WTC11 (cell line): ENCODE measurements at regions not wholly inside any gene's neighbourhood (a gene's known extent, or its start where the extent isn't known, plus 50 kb on each side); places are given as distances from the start of the nearest gene placed in this dataset.

Experiments used
- ATAC-seq: fragments of 200-7000 bp; cut with Tn5 transposase; 2 replicates; pipeline ENCODE4 v1.10.0; 2021; ENCODE audit warnings: mild to moderate bottlenecking, moderate library complexity
- CTCF ChIA-PET: fragments of 300-600 bp; sonication (Branson Sonifier 250); formaldehyde crosslinking; loops from one replicate; lab custom pipeline; 2021; ENCODE audit warnings: antibody characterized with exemption; lab: Charles Lee
- POLR2A ChIA-PET: fragments of 350-600 bp; sonication (Branson Sonifier 250); formaldehyde crosslinking; loops from one replicate; lab custom pipeline; 2021; ENCODE audit warnings: antibody characterized with exemption; lab: Charles Lee
- DNase-seq: peaks from one replicate; pipeline ENCODE4 v3.0.0; 2021; ENCODE audit warnings: low spot score
- H3K27ac Mint-ChIP-seq: 2 replicates; pipeline ENCODE4 v1.8.0; 2021; ENCODE audit warnings: mixed read lengths
- H3K27me3 Mint-ChIP-seq: 2 replicates; pipeline ENCODE4 v1.8.0; 2021; ENCODE audit warnings: low read depth, mild to moderate bottlenecking, moderate library complexity, mixed read lengths
- H3K36me3 Mint-ChIP-seq: 2 replicates; pipeline ENCODE4 v1.8.0; 2021; ENCODE audit warnings: mixed read lengths
- H3K4me1 Mint-ChIP-seq: 2 replicates; pipeline ENCODE4 v1.8.0; 2022; ENCODE audit warnings: mixed read lengths
- H3K4me3 Mint-ChIP-seq: 2 replicates; pipeline ENCODE4 v1.8.0; 2021; ENCODE audit warnings: mild to moderate bottlenecking, moderate library complexity, mixed read lengths
- H3K9me3 Mint-ChIP-seq: 2 replicates; pipeline ENCODE4 v1.8.0; 2021; ENCODE audit warnings: mixed read lengths
- CBFB ChIP-seq: sonication (generic); formaldehyde crosslinking; IDR thresholded peaks from 2 replicates; pipeline ENCODE4 v1.8.1; 2022; ENCODE audit warnings: mild to moderate bottlenecking, low read depth, missing genetic modification reagents
- CREB1 ChIP-seq: sonication (generic); formaldehyde crosslinking; IDR thresholded peaks from 2 replicates; pipeline ENCODE4 v1.8.0; 2023; ENCODE audit warnings: mild to moderate bottlenecking, missing genetic modification reagents
- ETV6 ChIP-seq: sonication (generic); formaldehyde crosslinking; IDR thresholded peaks from 2 replicates; pipeline ENCODE4 v1.8.1; 2022; ENCODE audit warnings: mild to moderate bottlenecking, missing genetic modification reagents
- FOXJ3 ChIP-seq: sonication (generic); formaldehyde crosslinking; IDR thresholded peaks from 2 replicates; pipeline ENCODE4 v1.9.0; 2021; ENCODE audit warnings: missing genetic modification reagents, mild to moderate bottlenecking, borderline replicate concordance
- FOXP1 ChIP-seq: sonication (generic); formaldehyde crosslinking; IDR thresholded peaks from 2 replicates; pipeline ENCODE4 v1.8.0; 2022; ENCODE audit warnings: missing genetic modification reagents, mild to moderate bottlenecking, moderate library complexity, borderline replicate concordance
- JAZF1 ChIP-seq: fragments of 250-450 bp; sonication (Bioruptor Pico); IDR thresholded peaks from 2 replicates; pipeline ENCODE4 v1.9.0; 2021; ENCODE audit warnings: moderate library complexity, mild to moderate bottlenecking, inconsistent platforms
- MXD4 ChIP-seq: fragments of 250-450 bp; sonication (Bioruptor Pico); IDR thresholded peaks from 2 replicates; pipeline ENCODE4 v1.8.0; 2021; ENCODE audit warnings: mild to moderate bottlenecking, moderate library complexity, borderline replicate concordance
- NFE2L1 ChIP-seq: sonication (generic); formaldehyde crosslinking; IDR thresholded peaks from 2 replicates; pipeline ENCODE4 v1.8.1; 2023; ENCODE audit warnings: missing genetic modification reagents
- NR1H2 ChIP-seq: sonication (generic); formaldehyde crosslinking; IDR thresholded peaks from 2 replicates; pipeline ENCODE4 v1.9.0; 2021; ENCODE audit warnings: mild to moderate bottlenecking, moderate library complexity, missing genetic modification reagents
- NR2C2 ChIP-seq: sonication (generic); formaldehyde crosslinking; IDR thresholded peaks from 2 replicates; pipeline ENCODE4 v1.8.0; 2022; ENCODE audit warnings: mild to moderate bottlenecking, missing genetic modification reagents
- OVOL2 ChIP-seq: fragments of 250-450 bp; sonication (Bioruptor Pico); IDR thresholded peaks from 2 replicates; pipeline ENCODE4 v1.9.0; 2021; ENCODE audit warnings: mild to moderate bottlenecking, borderline replicate concordance
- RELA ChIP-seq: sonication (generic); formaldehyde crosslinking; IDR thresholded peaks from 2 replicates; pipeline ENCODE4 v1.8.1; 2022; ENCODE audit warnings: missing genetic modification reagents, mild to moderate bottlenecking, borderline replicate concordance
- SMAD4 ChIP-seq: sonication (generic); formaldehyde crosslinking; IDR thresholded peaks from 2 replicates; pipeline ENCODE4 v1.8.0; 2022; ENCODE audit warnings: mild to moderate bottlenecking, missing genetic modification reagents
- ZBTB21 ChIP-seq: sonication (generic); formaldehyde crosslinking; IDR thresholded peaks from 2 replicates; pipeline ENCODE4 v1.8.1; 2023; ENCODE audit warnings: mild to moderate bottlenecking, missing genetic modification reagents, borderline replicate concordance
- ZNF121 ChIP-seq: sonication (generic); formaldehyde crosslinking; IDR thresholded peaks from 2 replicates; pipeline ENCODE4 v1.8.0; 2023; ENCODE audit warnings: missing genetic modification reagents
- TF ChIP-seq, protein P1 (sequence below): sonication (generic); formaldehyde crosslinking; conservative IDR thresholded peaks from 2 replicates; pipeline ENCODE4 v1.8.1; 2022; ENCODE audit warnings: mild to moderate bottlenecking, missing genetic modification reagents
- TF ChIP-seq, protein P2 (sequence below): sonication (generic); formaldehyde crosslinking; IDR thresholded peaks from 2 replicates; pipeline ENCODE4 v1.8.0; 2023; ENCODE audit warnings: mild to moderate bottlenecking, missing genetic modification reagents
- TF ChIP-seq, protein P3 (sequence below): sonication (generic); formaldehyde crosslinking; IDR thresholded peaks from 2 replicates; pipeline ENCODE4 v1.8.1; 2022; ENCODE audit warnings: low read depth, mild to moderate bottlenecking, moderate library complexity, missing genetic modification reagents, borderline replicate concordance
- TF ChIP-seq, protein P4 (sequence below): sonication (generic); formaldehyde crosslinking; IDR thresholded peaks from 2 replicates; pipeline ENCODE4 v1.8.1; 2022; ENCODE audit warnings: low read depth, missing genetic modification reagents, borderline replicate concordance
- TF ChIP-seq, protein P5 (sequence below): sonication (generic); formaldehyde crosslinking; IDR thresholded peaks from 2 replicates; pipeline ENCODE4 v1.8.0; 2022; ENCODE audit warnings: mild to moderate bottlenecking, missing genetic modification reagents
- TF ChIP-seq, protein P6 (sequence below): sonication (generic); formaldehyde crosslinking; IDR thresholded peaks from 2 replicates; pipeline ENCODE4 v1.8.1; 2023; ENCODE audit warnings: mild to moderate bottlenecking, missing genetic modification reagents, moderate library complexity
- TF ChIP-seq, protein P7 (sequence below): sonication (generic); formaldehyde crosslinking; IDR thresholded peaks from 2 replicates; pipeline ENCODE4 v1.8.1; 2023; ENCODE audit warnings: mild to moderate bottlenecking, missing genetic modification reagents, borderline replicate concordance
- TF ChIP-seq, protein P8 (sequence below): sonication (generic); formaldehyde crosslinking; IDR thresholded peaks from 2 replicates; pipeline ENCODE4 v1.8.1; 2022; ENCODE audit warnings: missing genetic modification reagents, borderline replicate concordance

DNA sequence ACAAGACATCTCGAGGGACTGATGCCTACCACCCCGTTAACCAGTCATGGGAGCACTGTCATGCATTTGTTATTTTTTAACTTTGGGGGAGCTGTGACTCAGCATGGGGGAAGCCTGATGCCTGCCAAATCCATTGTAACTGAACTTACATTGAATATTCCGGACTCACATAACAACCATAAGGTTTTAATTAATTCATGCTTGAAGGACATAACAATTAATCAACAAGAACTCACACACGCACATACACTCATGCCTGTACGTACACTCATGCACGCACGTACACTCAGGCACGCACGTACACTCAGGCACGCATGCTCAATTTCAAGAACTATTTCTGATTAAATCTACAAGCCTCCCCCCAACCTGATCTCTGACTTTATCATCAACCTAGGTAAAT is 1639.1 kb downstream of the SUCLG1 start:
- Mint-ChIP-seq H3K36me3 (no peaks in the 10 kb centered on the region), H3K27ac (no peak overlapping the region), H3K27me3 (no peaks in the 10 kb centered on the region), H3K4me3 (no peak overlapping the region), H3K9me3 (no peaks in the 10 kb centered on the region)
- ChIA-PET POLR2A (no interaction called here), CTCF (no interaction called here)
- DNase-seq (no peak), ATAC-seq (no peak)
- TF ChIP-seq NR1H2 (CRISPR knock-in tag) (no peak), NR2C2 (CRISPR knock-in tag) (no peak), CREB1 (CRISPR knock-in tag) (no peak), FOXJ3 (no peak), OVOL2 (CRISPR knock-in tag) (no peak), ETV6 (no peak), ZBTB21 (CRISPR knock-in tag) (no peak), RELA (CRISPR knock-in tag) (no peak), JAZF1 (CRISPR knock-in tag) (no peak), MXD4 (CRISPR knock-in tag) (no peak), SMAD4 (no peak), CBFB (CRISPR knock-in tag) (no peak), ZNF121 (CRISPR knock-in tag) (no peak)
- TF ChIP-seq, protein P1, sequence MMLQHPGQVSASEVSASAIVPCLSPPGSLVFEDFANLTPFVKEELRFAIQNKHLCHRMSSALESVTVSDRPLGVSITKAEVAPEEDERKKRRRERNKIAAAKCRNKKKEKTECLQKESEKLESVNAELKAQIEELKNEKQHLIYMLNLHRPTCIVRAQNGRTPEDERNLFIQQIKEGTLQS (CRISPR knock-in tag) = no peak
- TF ChIP-seq, protein P2, sequence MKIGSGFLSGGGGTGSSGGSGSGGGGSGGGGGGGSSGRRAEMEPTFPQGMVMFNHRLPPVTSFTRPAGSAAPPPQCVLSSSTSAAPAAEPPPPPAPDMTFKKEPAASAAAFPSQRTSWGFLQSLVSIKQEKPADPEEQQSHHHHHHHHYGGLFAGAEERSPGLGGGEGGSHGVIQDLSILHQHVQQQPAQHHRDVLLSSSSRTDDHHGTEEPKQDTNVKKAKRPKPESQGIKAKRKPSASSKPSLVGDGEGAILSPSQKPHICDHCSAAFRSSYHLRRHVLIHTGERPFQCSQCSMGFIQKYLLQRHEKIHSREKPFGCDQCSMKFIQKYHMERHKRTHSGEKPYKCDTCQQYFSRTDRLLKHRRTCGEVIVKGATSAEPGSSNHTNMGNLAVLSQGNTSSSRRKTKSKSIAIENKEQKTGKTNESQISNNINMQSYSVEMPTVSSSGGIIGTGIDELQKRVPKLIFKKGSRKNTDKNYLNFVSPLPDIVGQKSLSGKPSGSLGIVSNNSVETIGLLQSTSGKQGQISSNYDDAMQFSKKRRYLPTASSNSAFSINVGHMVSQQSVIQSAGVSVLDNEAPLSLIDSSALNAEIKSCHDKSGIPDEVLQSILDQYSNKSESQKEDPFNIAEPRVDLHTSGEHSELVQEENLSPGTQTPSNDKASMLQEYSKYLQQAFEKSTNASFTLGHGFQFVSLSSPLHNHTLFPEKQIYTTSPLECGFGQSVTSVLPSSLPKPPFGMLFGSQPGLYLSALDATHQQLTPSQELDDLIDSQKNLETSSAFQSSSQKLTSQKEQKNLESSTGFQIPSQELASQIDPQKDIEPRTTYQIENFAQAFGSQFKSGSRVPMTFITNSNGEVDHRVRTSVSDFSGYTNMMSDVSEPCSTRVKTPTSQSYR = no peak
- TF ChIP-seq, protein P3, sequence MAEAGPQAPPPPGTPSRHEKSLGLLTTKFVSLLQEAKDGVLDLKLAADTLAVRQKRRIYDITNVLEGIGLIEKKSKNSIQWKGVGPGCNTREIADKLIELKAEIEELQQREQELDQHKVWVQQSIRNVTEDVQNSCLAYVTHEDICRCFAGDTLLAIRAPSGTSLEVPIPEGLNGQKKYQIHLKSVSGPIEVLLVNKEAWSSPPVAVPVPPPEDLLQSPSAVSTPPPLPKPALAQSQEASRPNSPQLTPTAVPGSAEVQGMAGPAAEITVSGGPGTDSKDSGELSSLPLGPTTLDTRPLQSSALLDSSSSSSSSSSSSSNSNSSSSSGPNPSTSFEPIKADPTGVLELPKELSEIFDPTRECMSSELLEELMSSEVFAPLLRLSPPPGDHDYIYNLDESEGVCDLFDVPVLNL (CRISPR knock-in tag) = no peak
- TF ChIP-seq, protein P4, sequence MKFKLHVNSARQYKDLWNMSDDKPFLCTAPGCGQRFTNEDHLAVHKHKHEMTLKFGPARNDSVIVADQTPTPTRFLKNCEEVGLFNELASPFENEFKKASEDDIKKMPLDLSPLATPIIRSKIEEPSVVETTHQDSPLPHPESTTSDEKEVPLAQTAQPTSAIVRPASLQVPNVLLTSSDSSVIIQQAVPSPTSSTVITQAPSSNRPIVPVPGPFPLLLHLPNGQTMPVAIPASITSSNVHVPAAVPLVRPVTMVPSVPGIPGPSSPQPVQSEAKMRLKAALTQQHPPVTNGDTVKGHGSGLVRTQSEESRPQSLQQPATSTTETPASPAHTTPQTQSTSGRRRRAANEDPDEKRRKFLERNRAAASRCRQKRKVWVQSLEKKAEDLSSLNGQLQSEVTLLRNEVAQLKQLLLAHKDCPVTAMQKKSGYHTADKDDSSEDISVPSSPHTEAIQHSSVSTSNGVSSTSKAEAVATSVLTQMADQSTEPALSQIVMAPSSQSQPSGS (CRISPR knock-in tag) = no peak
- TF ChIP-seq, protein P5, sequence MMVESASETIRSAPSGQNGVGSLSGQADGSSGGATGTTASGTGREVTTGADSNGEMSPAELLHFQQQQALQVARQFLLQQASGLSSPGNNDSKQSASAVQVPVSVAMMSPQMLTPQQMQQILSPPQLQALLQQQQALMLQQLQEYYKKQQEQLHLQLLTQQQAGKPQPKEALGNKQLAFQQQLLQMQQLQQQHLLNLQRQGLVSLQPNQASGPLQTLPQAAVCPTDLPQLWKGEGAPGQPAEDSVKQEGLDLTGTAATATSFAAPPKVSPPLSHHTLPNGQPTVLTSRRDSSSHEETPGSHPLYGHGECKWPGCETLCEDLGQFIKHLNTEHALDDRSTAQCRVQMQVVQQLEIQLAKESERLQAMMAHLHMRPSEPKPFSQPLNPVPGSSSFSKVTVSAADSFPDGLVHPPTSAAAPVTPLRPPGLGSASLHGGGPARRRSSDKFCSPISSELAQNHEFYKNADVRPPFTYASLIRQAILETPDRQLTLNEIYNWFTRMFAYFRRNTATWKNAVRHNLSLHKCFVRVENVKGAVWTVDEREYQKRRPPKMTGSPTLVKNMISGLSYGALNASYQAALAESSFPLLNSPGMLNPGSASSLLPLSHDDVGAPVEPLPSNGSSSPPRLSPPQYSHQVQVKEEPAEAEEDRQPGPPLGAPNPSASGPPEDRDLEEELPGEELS = no peak
- TF ChIP-seq, protein P6, sequence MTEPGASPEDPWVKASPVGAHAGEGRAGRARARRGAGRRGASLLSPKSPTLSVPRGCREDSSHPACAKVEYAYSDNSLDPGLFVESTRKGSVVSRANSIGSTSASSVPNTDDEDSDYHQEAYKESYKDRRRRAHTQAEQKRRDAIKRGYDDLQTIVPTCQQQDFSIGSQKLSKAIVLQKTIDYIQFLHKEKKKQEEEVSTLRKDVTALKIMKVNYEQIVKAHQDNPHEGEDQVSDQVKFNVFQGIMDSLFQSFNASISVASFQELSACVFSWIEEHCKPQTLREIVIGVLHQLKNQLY (CRISPR knock-in tag) = no peak
- TF ChIP-seq, all 79 proteins: peak for 0
- H3K4me1 Mint-ChIP-seq = no peaks in the 10 kb centered on the region

DNA sequence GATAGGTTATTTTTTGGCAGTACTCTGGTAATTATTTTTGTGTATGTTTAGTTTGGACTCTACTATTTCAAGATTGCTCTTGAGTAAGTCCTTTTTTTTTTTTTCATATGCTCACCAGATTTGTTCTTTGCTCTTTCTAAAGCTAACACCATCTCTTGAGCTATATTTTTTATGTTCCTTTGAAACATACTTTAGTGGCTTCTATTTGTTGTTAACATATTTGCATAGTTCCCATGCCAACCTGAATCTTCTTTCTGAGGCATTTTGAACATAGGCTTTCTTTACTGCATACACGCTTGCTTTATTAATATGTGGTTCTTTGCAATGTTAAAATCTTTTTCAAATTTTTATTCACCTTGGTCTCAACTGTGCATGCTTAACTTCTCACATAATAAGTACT is 1644.9 kb downstream of the SUCLG1 start:
- Mint-ChIP-seq H3K9me3 (no peaks in the 10 kb centered on the region), H3K36me3 (no peaks in the 10 kb centered on the region)
- no peak for ATAC-seq
- TF ChIP-seq, protein P7, sequence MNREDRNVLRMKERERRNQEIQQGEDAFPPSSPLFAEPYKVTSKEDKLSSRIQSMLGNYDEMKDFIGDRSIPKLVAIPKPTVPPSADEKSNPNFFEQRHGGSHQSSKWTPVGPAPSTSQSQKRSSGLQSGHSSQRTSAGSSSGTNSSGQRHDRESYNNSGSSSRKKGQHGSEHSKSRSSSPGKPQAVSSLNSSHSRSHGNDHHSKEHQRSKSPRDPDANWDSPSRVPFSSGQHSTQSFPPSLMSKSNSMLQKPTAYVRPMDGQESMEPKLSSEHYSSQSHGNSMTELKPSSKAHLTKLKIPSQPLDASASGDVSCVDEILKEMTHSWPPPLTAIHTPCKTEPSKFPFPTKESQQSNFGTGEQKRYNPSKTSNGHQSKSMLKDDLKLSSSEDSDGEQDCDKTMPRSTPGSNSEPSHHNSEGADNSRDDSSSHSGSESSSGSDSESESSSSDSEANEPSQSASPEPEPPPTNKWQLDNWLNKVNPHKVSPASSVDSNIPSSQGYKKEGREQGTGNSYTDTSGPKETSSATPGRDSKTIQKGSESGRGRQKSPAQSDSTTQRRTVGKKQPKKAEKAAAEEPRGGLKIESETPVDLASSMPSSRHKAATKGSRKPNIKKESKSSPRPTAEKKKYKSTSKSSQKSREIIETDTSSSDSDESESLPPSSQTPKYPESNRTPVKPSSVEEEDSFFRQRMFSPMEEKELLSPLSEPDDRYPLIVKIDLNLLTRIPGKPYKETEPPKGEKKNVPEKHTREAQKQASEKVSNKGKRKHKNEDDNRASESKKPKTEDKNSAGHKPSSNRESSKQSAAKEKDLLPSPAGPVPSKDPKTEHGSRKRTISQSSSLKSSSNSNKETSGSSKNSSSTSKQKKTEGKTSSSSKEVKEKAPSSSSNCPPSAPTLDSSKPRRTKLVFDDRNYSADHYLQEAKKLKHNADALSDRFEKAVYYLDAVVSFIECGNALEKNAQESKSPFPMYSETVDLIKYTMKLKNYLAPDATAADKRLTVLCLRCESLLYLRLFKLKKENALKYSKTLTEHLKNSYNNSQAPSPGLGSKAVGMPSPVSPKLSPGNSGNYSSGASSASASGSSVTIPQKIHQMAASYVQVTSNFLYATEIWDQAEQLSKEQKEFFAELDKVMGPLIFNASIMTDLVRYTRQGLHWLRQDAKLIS = no peak
- TF ChIP-seq FOXP1 (no peak), ZBTB21 (CRISPR knock-in tag) (no peak), NFE2L1 (no peak), OVOL2 (CRISPR knock-in tag) (no peak)
- TF ChIP-seq, protein P8, sequence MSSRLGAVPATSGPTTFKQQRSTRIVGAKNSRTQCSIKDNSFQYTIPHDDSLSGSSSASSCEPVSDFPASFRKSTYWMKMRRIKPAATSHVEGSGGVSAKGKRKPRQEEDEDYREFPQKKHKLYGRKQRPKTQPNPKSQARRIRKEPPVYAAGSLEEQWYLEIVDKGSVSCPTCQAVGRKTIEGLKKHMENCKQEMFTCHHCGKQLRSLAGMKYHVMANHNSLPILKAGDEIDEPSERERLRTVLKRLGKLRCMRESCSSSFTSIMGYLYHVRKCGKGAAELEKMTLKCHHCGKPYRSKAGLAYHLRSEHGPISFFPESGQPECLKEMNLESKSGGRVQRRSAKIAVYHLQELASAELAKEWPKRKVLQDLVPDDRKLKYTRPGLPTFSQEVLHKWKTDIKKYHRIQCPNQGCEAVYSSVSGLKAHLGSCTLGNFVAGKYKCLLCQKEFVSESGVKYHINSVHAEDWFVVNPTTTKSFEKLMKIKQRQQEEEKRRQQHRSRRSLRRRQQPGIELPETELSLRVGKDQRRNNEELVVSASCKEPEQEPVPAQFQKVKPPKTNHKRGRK (CRISPR knock-in tag) = no peak

More for the DNA sequence above, 1644.9 kb downstream of the SUCLG1 start:
- Mint-ChIP-seq H3K4me1 (no peaks in the 10 kb centered on the region), H3K4me3 (no peak overlapping the region), H3K27me3 (no peaks in the 10 kb centered on the region), H3K27ac (no peak overlapping the region)
- no peak for DNase-seq
- POLR2A ChIA-PET = no interaction called here
- CTCF ChIA-PET = no interaction called here
